ENCODE measurements at regions not wholly inside any gene's neighbourhood (a gene's known extent, or its start where the extent isn't known, plus 50 kb on each side); places are given as distances from the start of the nearest gene placed in this dataset.

DNA sequence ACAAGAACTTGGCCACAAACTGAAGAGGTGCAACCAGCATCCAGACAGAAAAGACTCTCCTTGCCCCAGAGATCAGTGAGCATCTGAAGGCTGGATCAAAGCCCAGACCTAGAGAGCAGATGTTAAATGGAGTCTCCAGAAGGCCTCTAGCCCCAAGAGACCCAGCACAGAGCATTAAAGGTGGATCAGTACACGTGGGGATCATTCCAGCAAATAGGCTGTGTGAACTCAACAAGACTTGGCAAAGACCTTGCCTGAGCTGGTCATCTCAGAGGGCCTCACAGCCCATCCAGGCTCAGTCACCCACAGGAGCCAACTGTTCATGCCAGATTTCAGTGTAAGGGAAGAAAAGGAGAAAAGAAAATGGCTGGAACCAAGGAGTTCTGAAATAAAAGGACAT, 214.0 kb downstream of the ENC1 start:
- TF ChIP-seq, protein P1, sequence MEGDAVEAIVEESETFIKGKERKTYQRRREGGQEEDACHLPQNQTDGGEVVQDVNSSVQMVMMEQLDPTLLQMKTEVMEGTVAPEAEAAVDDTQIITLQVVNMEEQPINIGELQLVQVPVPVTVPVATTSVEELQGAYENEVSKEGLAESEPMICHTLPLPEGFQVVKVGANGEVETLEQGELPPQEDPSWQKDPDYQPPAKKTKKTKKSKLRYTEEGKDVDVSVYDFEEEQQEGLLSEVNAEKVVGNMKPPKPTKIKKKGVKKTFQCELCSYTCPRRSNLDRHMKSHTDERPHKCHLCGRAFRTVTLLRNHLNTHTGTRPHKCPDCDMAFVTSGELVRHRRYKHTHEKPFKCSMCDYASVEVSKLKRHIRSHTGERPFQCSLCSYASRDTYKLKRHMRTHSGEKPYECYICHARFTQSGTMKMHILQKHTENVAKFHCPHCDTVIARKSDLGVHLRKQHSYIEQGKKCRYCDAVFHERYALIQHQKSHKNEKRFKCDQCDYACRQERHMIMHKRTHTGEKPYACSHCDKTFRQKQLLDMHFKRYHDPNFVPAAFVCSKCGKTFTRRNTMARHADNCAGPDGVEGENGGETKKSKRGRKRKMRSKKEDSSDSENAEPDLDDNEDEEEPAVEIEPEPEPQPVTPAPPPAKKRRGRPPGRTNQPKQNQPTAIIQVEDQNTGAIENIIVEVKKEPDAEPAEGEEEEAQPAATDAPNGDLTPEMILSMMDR (conservative IDR thresholded peaks at IDR 0.05; ENCODE audit: low read depth in 2 of 2), result no peak
- TF ChIP-seq NANOG (IDR thresholded peaks at IDR 0.05; ENCODE audit: borderline replicate concordance) (no peak), JUNB (IDR thresholded peaks at IDR 0.05; ENCODE audit: unreplicated experiment) (no peak), ZNF331 (CRISPR knock-in tag; IDR thresholded peaks at IDR 0.05; ENCODE audit: low read depth) (no peak), EZH2 (IDR thresholded peaks at IDR 0.05; ENCODE audit: low read depth, unreplicated experiment) (no peak), POLR2AphosphoS5 (IDR thresholded peaks at IDR 0.05; ENCODE audit: low read depth) (no peak), ZNF114 (CRISPR knock-in tag; IDR thresholded peaks at IDR 0.05) (no peak)
- TF ChIP-seq, protein P2, sequence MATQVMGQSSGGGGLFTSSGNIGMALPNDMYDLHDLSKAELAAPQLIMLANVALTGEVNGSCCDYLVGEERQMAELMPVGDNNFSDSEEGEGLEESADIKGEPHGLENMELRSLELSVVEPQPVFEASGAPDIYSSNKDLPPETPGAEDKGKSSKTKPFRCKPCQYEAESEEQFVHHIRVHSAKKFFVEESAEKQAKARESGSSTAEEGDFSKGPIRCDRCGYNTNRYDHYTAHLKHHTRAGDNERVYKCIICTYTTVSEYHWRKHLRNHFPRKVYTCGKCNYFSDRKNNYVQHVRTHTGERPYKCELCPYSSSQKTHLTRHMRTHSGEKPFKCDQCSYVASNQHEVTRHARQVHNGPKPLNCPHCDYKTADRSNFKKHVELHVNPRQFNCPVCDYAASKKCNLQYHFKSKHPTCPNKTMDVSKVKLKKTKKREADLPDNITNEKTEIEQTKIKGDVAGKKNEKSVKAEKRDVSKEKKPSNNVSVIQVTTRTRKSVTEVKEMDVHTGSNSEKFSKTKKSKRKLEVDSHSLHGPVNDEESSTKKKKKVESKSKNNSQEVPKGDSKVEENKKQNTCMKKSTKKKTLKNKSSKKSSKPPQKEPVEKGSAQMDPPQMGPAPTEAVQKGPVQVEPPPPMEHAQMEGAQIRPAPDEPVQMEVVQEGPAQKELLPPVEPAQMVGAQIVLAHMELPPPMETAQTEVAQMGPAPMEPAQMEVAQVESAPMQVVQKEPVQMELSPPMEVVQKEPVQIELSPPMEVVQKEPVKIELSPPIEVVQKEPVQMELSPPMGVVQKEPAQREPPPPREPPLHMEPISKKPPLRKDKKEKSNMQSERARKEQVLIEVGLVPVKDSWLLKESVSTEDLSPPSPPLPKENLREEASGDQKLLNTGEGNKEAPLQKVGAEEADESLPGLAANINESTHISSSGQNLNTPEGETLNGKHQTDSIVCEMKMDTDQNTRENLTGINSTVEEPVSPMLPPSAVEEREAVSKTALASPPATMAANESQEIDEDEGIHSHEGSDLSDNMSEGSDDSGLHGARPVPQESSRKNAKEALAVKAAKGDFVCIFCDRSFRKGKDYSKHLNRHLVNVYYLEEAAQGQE (IDR thresholded peaks at IDR 0.05; ENCODE audit: unreplicated experiment), result no peak
- TF ChIP-seq, protein P3, sequence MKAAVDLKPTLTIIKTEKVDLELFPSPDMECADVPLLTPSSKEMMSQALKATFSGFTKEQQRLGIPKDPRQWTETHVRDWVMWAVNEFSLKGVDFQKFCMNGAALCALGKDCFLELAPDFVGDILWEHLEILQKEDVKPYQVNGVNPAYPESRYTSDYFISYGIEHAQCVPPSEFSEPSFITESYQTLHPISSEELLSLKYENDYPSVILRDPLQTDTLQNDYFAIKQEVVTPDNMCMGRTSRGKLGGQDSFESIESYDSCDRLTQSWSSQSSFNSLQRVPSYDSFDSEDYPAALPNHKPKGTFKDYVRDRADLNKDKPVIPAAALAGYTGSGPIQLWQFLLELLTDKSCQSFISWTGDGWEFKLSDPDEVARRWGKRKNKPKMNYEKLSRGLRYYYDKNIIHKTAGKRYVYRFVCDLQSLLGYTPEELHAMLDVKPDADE (IDR thresholded peaks at IDR 0.05), result no peak

Measured in GM23338 (cell line).